Fibroblast of lung (primary cell): ENCODE measurements at regions not wholly inside any gene's neighbourhood (a gene's known extent, or its start where the extent isn't known, plus 50 kb on each side); places are given as distances from the start of the nearest gene placed in this dataset.
A peak's percentile ranks its signal among the peaks of the same experiment; 100 is the strongest.

Experiments used
- EZH2 ChIP-seq: IDR thresholded peaks from 2 replicates; pipeline ENCODE4 v1.5.1; 2012; ENCODE audit warnings: low read length, control low read depth, mild to moderate bottlenecking; ENCODE audit errors: missing control alignments
- TF ChIP-seq, protein P1 (sequence below), 2 donors: IDR thresholded peaks in 1 of 2; conservative IDR thresholded peaks in 1 of 2; 1 replicate in 1 of 2; 2 replicates in 1 of 2; pipeline ENCODE4 v1.5.1; 2011 to 2012; ENCODE audit warnings: low read length in 2 of 2, control low read depth in 1 of 2, inconsistent platforms in 1 of 2, low read depth in 1 of 2, mild to moderate bottlenecking in 1 of 2

DNA sequence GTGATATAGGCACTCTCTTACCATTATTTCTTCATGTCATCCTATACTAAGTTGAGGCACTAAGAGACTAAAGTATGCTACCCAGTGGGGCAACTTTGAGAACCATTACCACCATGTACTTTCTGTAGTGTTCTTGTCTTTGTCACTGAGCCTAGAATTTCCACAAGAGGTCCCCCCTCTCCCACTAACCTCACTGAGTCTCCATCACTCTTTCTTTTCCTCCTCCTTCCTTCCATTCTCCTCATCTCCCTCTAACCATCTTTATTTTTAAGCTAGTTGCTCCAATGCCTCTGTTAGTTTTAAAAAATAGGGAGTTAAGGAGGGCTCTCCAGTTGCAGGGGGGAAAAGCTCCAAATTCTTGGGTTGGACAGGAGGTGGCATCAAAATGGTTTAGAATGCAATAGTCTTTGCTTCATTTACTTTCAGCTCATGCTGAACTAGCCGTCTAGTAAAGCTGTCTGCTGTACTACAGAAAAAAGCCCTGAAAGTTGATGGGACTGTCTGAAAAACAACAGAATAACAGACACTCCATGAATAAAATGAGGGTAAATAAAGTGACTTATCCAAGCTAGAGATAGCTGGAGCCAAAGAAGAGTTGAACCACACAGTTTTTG lies 85.1 kb upstream of the MYRIP start:
- TF ChIP-seq EZH2, result no peak
- TF ChIP-seq, protein P1, sequence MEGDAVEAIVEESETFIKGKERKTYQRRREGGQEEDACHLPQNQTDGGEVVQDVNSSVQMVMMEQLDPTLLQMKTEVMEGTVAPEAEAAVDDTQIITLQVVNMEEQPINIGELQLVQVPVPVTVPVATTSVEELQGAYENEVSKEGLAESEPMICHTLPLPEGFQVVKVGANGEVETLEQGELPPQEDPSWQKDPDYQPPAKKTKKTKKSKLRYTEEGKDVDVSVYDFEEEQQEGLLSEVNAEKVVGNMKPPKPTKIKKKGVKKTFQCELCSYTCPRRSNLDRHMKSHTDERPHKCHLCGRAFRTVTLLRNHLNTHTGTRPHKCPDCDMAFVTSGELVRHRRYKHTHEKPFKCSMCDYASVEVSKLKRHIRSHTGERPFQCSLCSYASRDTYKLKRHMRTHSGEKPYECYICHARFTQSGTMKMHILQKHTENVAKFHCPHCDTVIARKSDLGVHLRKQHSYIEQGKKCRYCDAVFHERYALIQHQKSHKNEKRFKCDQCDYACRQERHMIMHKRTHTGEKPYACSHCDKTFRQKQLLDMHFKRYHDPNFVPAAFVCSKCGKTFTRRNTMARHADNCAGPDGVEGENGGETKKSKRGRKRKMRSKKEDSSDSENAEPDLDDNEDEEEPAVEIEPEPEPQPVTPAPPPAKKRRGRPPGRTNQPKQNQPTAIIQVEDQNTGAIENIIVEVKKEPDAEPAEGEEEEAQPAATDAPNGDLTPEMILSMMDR (conservative IDR thresholded peaks at IDR 0.05 in 1 of 2, IDR thresholded peaks at IDR 0.05 in 1 of 2; ENCODE audit: low read depth in 1 of 2, low read length in 2 of 2), result peak in 1 of 2 donors; percentile 20
